Fibroblast of lung (primary cell): ENCODE measurements at regions not wholly inside any gene's neighbourhood (a gene's known extent, or its start where the extent isn't known, plus 50 kb on each side); places are given as distances from the start of the nearest gene placed in this dataset.

Source experiments
- DNase-seq, 2 donors: peaks; one replicate each; pipeline versions ENCODE4 v3.0.0 to v3.0.0-alpha.2; 2010; ENCODE audit warnings: low read depth in 2 of 2
- H2AFZ ChIP-seq: 2 replicates; pipeline ENCODE4 v1.5.1; 2012; ENCODE audit warnings: low read length, control low read depth, inconsistent platforms
- H3K27ac ChIP-seq: 2 replicates; pipeline ENCODE4 v1.5.1; 2011; ENCODE audit warnings: low read length, control low read depth; ENCODE audit not compliant: insufficient read depth
- H3K27me3 ChIP-seq: 2 replicates; pipeline ENCODE4 v1.5.1; 2011; ENCODE audit warnings: mild to moderate bottlenecking, low read length; ENCODE audit not compliant: control insufficient read depth, insufficient read depth
- H3K36me3 ChIP-seq: 2 replicates; pipeline ENCODE4 v1.5.1; 2011; ENCODE audit warnings: low read length; ENCODE audit not compliant: control insufficient read depth, insufficient read depth
- H3K4me1 ChIP-seq: 2 replicates; pipeline ENCODE4 v1.5.1; 2011; ENCODE audit warnings: low read length; ENCODE audit not compliant: control insufficient read depth, insufficient read depth; ENCODE audit errors: extremely low read depth
- H3K4me2 ChIP-seq: 2 replicates; pipeline ENCODE4 v1.5.1; 2011; ENCODE audit warnings: low read length, control low read depth; ENCODE audit not compliant: insufficient read depth; ENCODE audit errors: extremely low read depth
- H3K4me3 ChIP-seq, 4 experiments: fragments of 200-600 bp in 1 of 4; sonication (generic) in 1 of 4; replicated peaks in 1 of 4; 2 replicates each; pipeline ENCODE4 v1.5.1; 2011 to 2016; ENCODE audit warnings: low read length in 4 of 4, low read depth in 3 of 4, mild to moderate bottlenecking in 3 of 4, control low read depth in 2 of 4, inconsistent platforms in 1 of 4, mixed read lengths in 1 of 4; ENCODE audit not compliant: insufficient read depth in 1 of 4; ENCODE audit errors: control extremely low read depth in 1 of 4
- H3K79me2 ChIP-seq: 2 replicates; pipeline ENCODE4 v1.5.1; 2012; ENCODE audit warnings: mild to moderate bottlenecking, low read length, inconsistent platforms; ENCODE audit not compliant: control insufficient read depth, insufficient read depth
- H3K9ac ChIP-seq: 2 replicates; pipeline ENCODE4 v1.5.1; 2011; ENCODE audit warnings: mild to moderate bottlenecking, low read length, control low read depth; ENCODE audit not compliant: insufficient read depth
- H3K9me3 ChIP-seq: 2 replicates; pipeline ENCODE4 v1.5.1; 2012; ENCODE audit warnings: low read depth, low read length; ENCODE audit not compliant: control insufficient read depth, insufficient read depth
- H4K20me1 ChIP-seq: 2 replicates; pipeline ENCODE4 v1.5.1; 2011; ENCODE audit warnings: low read length; ENCODE audit not compliant: control insufficient read depth, insufficient read depth; ENCODE audit errors: extremely low read depth
- CTCF ChIP-seq, 2 donors: IDR thresholded peaks in 1 of 2; conservative IDR thresholded peaks in 1 of 2; 1 replicate in 1 of 2; 2 replicates in 1 of 2; pipeline ENCODE4 v1.5.1; 2011 to 2012; ENCODE audit warnings: low read length in 2 of 2, control low read depth in 1 of 2, inconsistent platforms in 1 of 2, low read depth in 1 of 2, mild to moderate bottlenecking in 1 of 2
- EZH2 ChIP-seq: IDR thresholded peaks from 2 replicates; pipeline ENCODE4 v1.5.1; 2012; ENCODE audit warnings: low read length, control low read depth, mild to moderate bottlenecking; ENCODE audit errors: missing control alignments

GRCh38 chr18:46266473-46266872, 162.3 kb downstream of the HAUS1 start:
- Histone ChIP-seq H3K4me1 (peaks cover 4% of the 10 kb centered on the region), H3K36me3 (peaks cover 2% of the 10 kb centered on the region), H3K4me2 (no peak overlapping the region), H4K20me1 (no peaks in the 10 kb centered on the region), H3K9ac (no peak overlapping the region), H3K4me3 (no peak overlapping the region), H2AFZ (no peak overlapping the region), H3K79me2 (peaks cover 4% of the 10 kb centered on the region), H3K9me3 (no peaks in the 10 kb centered on the region), H3K27ac (no peak overlapping the region), H3K27me3 (no peaks in the 10 kb centered on the region)
- TF ChIP-seq CTCF (conservative IDR thresholded peaks at IDR 0.05 in 1 of 2, IDR thresholded peaks at IDR 0.05 in 1 of 2; ENCODE audit: low read depth in 1 of 2, low read length in 2 of 2): no peak
- no peak for TF ChIP-seq EZH2
- no peak for DNase-seq

- Histone ChIP-seq H3K79me2 (no peaks in the 10 kb centered on the region), H3K27me3 (no peaks in the 10 kb centered on the region), H4K20me1 (no peaks in the 10 kb centered on the region), H3K36me3 (peaks cover 2% of the 10 kb centered on the region), H2AFZ (no peak overlapping the region), H3K27ac (no peak overlapping the region), H3K4me2 (no peak overlapping the region), H3K4me3 (no peak overlapping the region), H3K4me1 (no peaks in the 10 kb centered on the region), H3K9me3 (no peaks in the 10 kb centered on the region), H3K9ac (no peak overlapping the region)
- no peak for TF ChIP-seq CTCF (conservative IDR thresholded peaks at IDR 0.05 in 1 of 2, IDR thresholded peaks at IDR 0.05 in 1 of 2; ENCODE audit: low read depth in 1 of 2, low read length in 2 of 2)
- no peak for TF ChIP-seq EZH2
- no peak for DNase-seq
Measured at GRCh38 chr18:46268671-46269070, 164.5 kb downstream of the HAUS1 start.

GRCh38 chr18:46269275-46269674, 165.1 kb downstream of the HAUS1 start:
- H3K4me3 ChIP-seq: no peak overlapping the region
- no peak for DNase-seq
- H3K27ac ChIP-seq: no peak overlapping the region
- H2AFZ ChIP-seq: no peak overlapping the region
- H3K36me3 ChIP-seq: peaks cover 2% of the 10 kb centered on the region
- no peaks in the 10 kb centered on the region for H3K9me3 ChIP-seq
- no peak for TF ChIP-seq EZH2
- no peak for TF ChIP-seq CTCF (conservative IDR thresholded peaks at IDR 0.05 in 1 of 2, IDR thresholded peaks at IDR 0.05 in 1 of 2; ENCODE audit: low read depth in 1 of 2, low read length in 2 of 2)
- H3K79me2 ChIP-seq: no peaks in the 10 kb centered on the region
- no peaks in the 10 kb centered on the region for H4K20me1 ChIP-seq
- no peak overlapping the region for H3K4me2 ChIP-seq
- H3K27me3 ChIP-seq: no peaks in the 10 kb centered on the region
- H3K4me1 ChIP-seq: no peaks in the 10 kb centered on the region
- H3K9ac ChIP-seq: no peak overlapping the region
